ENCODE measurements at regions not wholly inside any gene's neighbourhood (a gene's known extent, or its start where the extent isn't known, plus 50 kb on each side); places are given as distances from the start of the nearest gene placed in this dataset.

- H3K9me3 ChIP-seq (ENCODE audit: low read depth) = no peaks in the 10 kb centered on the region
- 74% methylated on average over 2 of the region's 2 CpGs for WGBS (ENCODE audit: low lambda C conversion rate, missing lambda C conversion rate)
- no peak overlapping the region for H3K4me3 ChIP-seq
- H3K4me1 ChIP-seq (ENCODE audit: insufficient read depth) = no peaks in the 10 kb centered on the region
- no peak for DNase-seq (ENCODE audit: low spot score)
- no peaks in the 10 kb centered on the region for H3K79me2 ChIP-seq
- no peak overlapping the region for H2AFZ ChIP-seq
- no peaks in the 10 kb centered on the region for H3K36me3 ChIP-seq (replicated peaks; ENCODE audit: insufficient read depth, low read depth)
- H3K4me2 ChIP-seq = no peak overlapping the region
- H4K20me1 ChIP-seq (ENCODE audit: insufficient read depth, poor library complexity, severe bottlenecking) = no peaks in the 10 kb centered on the region
- TF ChIP-seq EZH2phosphoT487 (IDR thresholded peaks at IDR 0.05; ENCODE audit: low read depth, severe bottlenecking, unreplicated experiment) (no peak), CTCF (IDR thresholded peaks at IDR 0.05; ENCODE audit: poor library complexity) (no peak), EZH2 (IDR thresholded peaks at IDR 0.05; ENCODE audit: borderline replicate concordance) (no peak)
- no peak overlapping the region for H3K27ac ChIP-seq
- H3K9me2 ChIP-seq (replicated peaks; ENCODE audit: insufficient read depth) = no peaks in the 10 kb centered on the region
- H3K27me3 ChIP-seq = no peaks in the 10 kb centered on the region
Measured at GRCh38 chr9:115327436-115328122, 209.6 kb upstream of the TNC start.

DNA sequence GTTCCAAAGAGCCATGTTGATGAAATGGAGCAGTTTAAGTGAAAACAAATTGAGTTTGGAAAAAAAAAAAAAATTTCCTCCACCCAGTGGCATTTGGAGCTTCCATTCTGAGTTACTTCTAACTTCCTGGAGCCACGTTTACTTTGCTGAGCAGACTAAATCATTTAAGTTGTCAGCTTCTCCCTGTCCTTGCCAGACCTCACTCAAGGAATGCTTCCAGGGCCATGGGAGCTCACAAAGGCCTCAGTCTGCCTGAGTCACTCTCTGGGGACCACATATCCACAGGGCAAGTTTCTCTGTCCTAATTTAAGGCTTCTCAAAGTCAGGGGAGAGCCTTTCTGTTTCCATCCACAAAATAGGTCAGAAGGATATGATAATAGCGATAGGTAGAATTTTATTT, 210.3 kb upstream of the TNC start:
- Histone ChIP-seq H3K9me2 (replicated peaks; ENCODE audit: insufficient read depth) (no peaks in the 10 kb centered on the region), H3K27ac (no peak overlapping the region), H3K27me3 (no peaks in the 10 kb centered on the region), H2AFZ (no peak overlapping the region), H3K79me2 (no peaks in the 10 kb centered on the region), H3K4me2 (no peak overlapping the region), H3K36me3 (replicated peaks; ENCODE audit: insufficient read depth, low read depth) (no peaks in the 10 kb centered on the region), H4K20me1 (ENCODE audit: insufficient read depth, poor library complexity, severe bottlenecking) (no peaks in the 10 kb centered on the region), H3K4me3 (no peak overlapping the region), H3K9me3 (ENCODE audit: low read depth) (no peaks in the 10 kb centered on the region), H3K4me1 (ENCODE audit: insufficient read depth) (no peaks in the 10 kb centered on the region)
- WGBS (ENCODE audit: low lambda C conversion rate, missing lambda C conversion rate) = 61% methylated on average over 2 of the region's 2 CpGs
- peak; percentile 15 for DNase-seq (ENCODE audit: low spot score)
- TF ChIP-seq EZH2phosphoT487 (IDR thresholded peaks at IDR 0.05; ENCODE audit: low read depth, severe bottlenecking, unreplicated experiment) (no peak), EZH2 (IDR thresholded peaks at IDR 0.05; ENCODE audit: borderline replicate concordance) (no peak), CTCF (IDR thresholded peaks at IDR 0.05; ENCODE audit: poor library complexity) (no peak)

DNA sequence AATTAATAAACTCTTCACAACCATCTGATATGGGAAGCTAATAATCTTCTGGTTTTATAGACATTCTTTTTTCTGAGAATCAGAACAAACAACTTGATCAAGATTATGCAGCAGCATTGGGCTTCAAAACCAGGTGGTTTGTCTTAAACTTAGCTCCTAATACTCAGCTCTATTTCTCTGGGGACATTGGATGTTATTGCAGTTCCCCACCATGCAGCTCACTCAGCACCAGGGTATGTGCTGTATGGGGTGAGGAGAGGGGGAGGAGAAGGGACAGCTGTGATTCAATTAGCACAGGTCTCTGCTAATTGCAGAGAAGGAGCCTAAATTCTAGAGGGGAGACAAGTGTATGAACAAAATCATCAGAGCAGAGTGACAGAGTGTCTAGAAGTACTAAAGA, 210.7 kb upstream of the TNC start:
- Histone ChIP-seq H4K20me1 (ENCODE audit: insufficient read depth, poor library complexity, severe bottlenecking) (no peaks in the 10 kb centered on the region), H3K36me3 (replicated peaks; ENCODE audit: insufficient read depth, low read depth) (no peaks in the 10 kb centered on the region), H3K27ac (no peak overlapping the region), H3K9me2 (replicated peaks; ENCODE audit: insufficient read depth) (no peaks in the 10 kb centered on the region), H3K27me3 (no peaks in the 10 kb centered on the region), H3K4me2 (no peak overlapping the region), H3K79me2 (no peaks in the 10 kb centered on the region), H3K4me1 (ENCODE audit: insufficient read depth) (no peaks in the 10 kb centered on the region), H3K9me3 (ENCODE audit: low read depth) (no peaks in the 10 kb centered on the region), H2AFZ (no peak overlapping the region), H3K4me3 (no peak overlapping the region)
- no peak for DNase-seq (ENCODE audit: low spot score)
- TF ChIP-seq CTCF (IDR thresholded peaks at IDR 0.05; ENCODE audit: poor library complexity) = no peak
- TF ChIP-seq EZH2phosphoT487 (IDR thresholded peaks at IDR 0.05; ENCODE audit: low read depth, severe bottlenecking, unreplicated experiment) = no peak
- TF ChIP-seq EZH2 (IDR thresholded peaks at IDR 0.05; ENCODE audit: borderline replicate concordance) = no peak
